T-helper 1 cell treated with Interleukin-12 subunit alpha and Interleukin-12 subunit beta and Interleukin-4 antibody, amounts not matched to agents 30 μg/mL and 1 μg/mL, for 36 hours (primary cell): ENCODE measurements at regions not wholly inside any gene's neighbourhood (a gene's known extent, or its start where the extent isn't known, plus 50 kb on each side); places are given as distances from the start of the nearest gene placed in this dataset.

ENCODE experiments used
- H3K27ac Mint-ChIP-seq: one replicate; pipeline ENCODE4 v1.8.0; 2021; ENCODE audit warnings: mild to moderate bottlenecking, mixed read lengths
- H3K27me3 Mint-ChIP-seq: one replicate; pipeline ENCODE4 v1.8.0; 2021; ENCODE audit warnings: low read depth, mixed read lengths
- H3K36me3 Mint-ChIP-seq: one replicate; pipeline ENCODE4 v1.8.0; 2021; ENCODE audit warnings: low read depth, mixed read lengths
- H3K4me1 Mint-ChIP-seq: one replicate; pipeline ENCODE4 v1.8.0; 2021; ENCODE audit warnings: low read depth, mixed read lengths
- H3K4me3 Mint-ChIP-seq: one replicate; pipeline ENCODE4 v1.8.0; 2021; ENCODE audit warnings: mild to moderate bottlenecking, moderate library complexity, mixed read lengths
- H3K9me3 Mint-ChIP-seq: one replicate; pipeline ENCODE4 v1.8.0; 2021; ENCODE audit warnings: mixed read lengths

GRCh38 chrX:139200346-139200745 lies 330.2 kb upstream of the F9 start:
- Mint-ChIP-seq H3K4me1 (no peaks in the 10 kb centered on the region), H3K27ac (no peak overlapping the region), H3K9me3 (no peaks in the 10 kb centered on the region), H3K27me3 (peaks cover 38% of the 10 kb centered on the region), H3K36me3 (no peaks in the 10 kb centered on the region), H3K4me3 (no peak overlapping the region)

GRCh38 chrX:139199933-139200332 lies 330.6 kb upstream of the F9 start:
- Mint-ChIP-seq H3K27me3 (peaks cover 41% of the 10 kb centered on the region), H3K4me3 (no peak overlapping the region), H3K9me3 (no peaks in the 10 kb centered on the region), H3K4me1 (no peaks in the 10 kb centered on the region), H3K27ac (no peak overlapping the region), H3K36me3 (no peaks in the 10 kb centered on the region)

- no peaks in the 10 kb centered on the region for H3K4me1 Mint-ChIP-seq
- H3K36me3 Mint-ChIP-seq = no peaks in the 10 kb centered on the region
- no peaks in the 10 kb centered on the region for H3K9me3 Mint-ChIP-seq
- H3K4me3 Mint-ChIP-seq = no peak overlapping the region
- H3K27me3 Mint-ChIP-seq = peaks cover 45% of the 10 kb centered on the region
- no peak overlapping the region for H3K27ac Mint-ChIP-seq
These were observed 331.6 kb upstream of the F9 start for GRCh38 chrX:139198936-139199335.

GRCh38 chrX:139196890-139197289 lies 333.6 kb upstream of the F9 start:
- Mint-ChIP-seq H3K27me3 (peaks cover 37% of the 10 kb centered on the region), H3K4me1 (no peaks in the 10 kb centered on the region), H3K9me3 (no peaks in the 10 kb centered on the region)

GRCh38 chrX:139194571-139195280 lies 335.8 kb upstream of the F9 start:
- H3K4me3 Mint-ChIP-seq = no peak overlapping the region
- H3K4me1 Mint-ChIP-seq = no peaks in the 10 kb centered on the region
- no peaks in the 10 kb centered on the region for H3K36me3 Mint-ChIP-seq
- H3K9me3 Mint-ChIP-seq = no peaks in the 10 kb centered on the region
- H3K27me3 Mint-ChIP-seq = peaks cover 29% of the 10 kb centered on the region
- no peak overlapping the region for H3K27ac Mint-ChIP-seq

More at GRCh38 chrX:139196890-139197289, 333.6 kb upstream of the F9 start:
- no peak overlapping the region for H3K4me3 Mint-ChIP-seq
- H3K27ac Mint-ChIP-seq = no peak overlapping the region
- H3K36me3 Mint-ChIP-seq = no peaks in the 10 kb centered on the region

GRCh38 chrX:139192386-139192961 lies 338.1 kb upstream of the F9 start:
- H3K27ac Mint-ChIP-seq = no peak overlapping the region
- H3K27me3 Mint-ChIP-seq = peaks cover 26% of the 10 kb centered on the region
- H3K9me3 Mint-ChIP-seq = no peaks in the 10 kb centered on the region
- no peaks in the 10 kb centered on the region for H3K4me1 Mint-ChIP-seq
- no peaks in the 10 kb centered on the region for H3K36me3 Mint-ChIP-seq
- no peak overlapping the region for H3K4me3 Mint-ChIP-seq

- Mint-ChIP-seq H3K27me3 (peaks cover 26% of the 10 kb centered on the region), H3K36me3 (no peaks in the 10 kb centered on the region), H3K27ac (no peak overlapping the region), H3K4me3 (no peak overlapping the region), H3K9me3 (no peaks in the 10 kb centered on the region), H3K4me1 (no peaks in the 10 kb centered on the region)
These were observed 338.7 kb upstream of the F9 start for GRCh38 chrX:139191746-139192385.

- no peaks in the 10 kb centered on the region for H3K4me1 Mint-ChIP-seq
- peaks cover 26% of the 10 kb centered on the region for H3K27me3 Mint-ChIP-seq
- no peaks in the 10 kb centered on the region for H3K36me3 Mint-ChIP-seq
- H3K4me3 Mint-ChIP-seq = no peak overlapping the region
- H3K27ac Mint-ChIP-seq = no peak overlapping the region
- no peaks in the 10 kb centered on the region for H3K9me3 Mint-ChIP-seq
These were observed 339.3 kb upstream of the F9 start for GRCh38 chrX:139191286-139191685.

GRCh38 chrX:139187738-139188137 lies 342.8 kb upstream of the F9 start:
- Mint-ChIP-seq H3K4me1 (no peaks in the 10 kb centered on the region), H3K27ac (no peak overlapping the region), H3K9me3 (no peaks in the 10 kb centered on the region), H3K36me3 (no peaks in the 10 kb centered on the region), H3K4me3 (no peak overlapping the region), H3K27me3 (no peaks in the 10 kb centered on the region)

GRCh38 chrX:139186991-139187390 lies 343.5 kb upstream of the F9 start:
- no peaks in the 10 kb centered on the region for H3K4me1 Mint-ChIP-seq
- no peaks in the 10 kb centered on the region for H3K9me3 Mint-ChIP-seq
- no peak overlapping the region for H3K27ac Mint-ChIP-seq
- no peaks in the 10 kb centered on the region for H3K27me3 Mint-ChIP-seq
- no peak overlapping the region for H3K4me3 Mint-ChIP-seq
- no peaks in the 10 kb centered on the region for H3K36me3 Mint-ChIP-seq

- Mint-ChIP-seq H3K4me1 (no peaks in the 10 kb centered on the region), H3K4me3 (no peak overlapping the region), H3K27ac (no peak overlapping the region), H3K36me3 (no peaks in the 10 kb centered on the region), H3K27me3 (no peaks in the 10 kb centered on the region), H3K9me3 (no peaks in the 10 kb centered on the region)
These were observed 350.9 kb upstream of the F9 start for GRCh38 chrX:139179592-139179991.

- Mint-ChIP-seq H3K27ac (no peak overlapping the region), H3K9me3 (no peaks in the 10 kb centered on the region), H3K36me3 (no peaks in the 10 kb centered on the region), H3K4me1 (no peaks in the 10 kb centered on the region), H3K4me3 (no peak overlapping the region), H3K27me3 (no peaks in the 10 kb centered on the region)
These were observed 351.6 kb upstream of the F9 start for GRCh38 chrX:139178980-139179379.

GRCh38 chrX:139172731-139173130 lies 357.8 kb upstream of the F9 start:
- Mint-ChIP-seq H3K27me3 (no peaks in the 10 kb centered on the region), H3K36me3 (no peaks in the 10 kb centered on the region)

GRCh38 chrX:139170526-139171173 lies 359.9 kb upstream of the F9 start:
- Mint-ChIP-seq H3K4me3 (no peak overlapping the region), H3K36me3 (no peaks in the 10 kb centered on the region), H3K4me1 (no peaks in the 10 kb centered on the region), H3K9me3 (no peaks in the 10 kb centered on the region), H3K27ac (no peak overlapping the region), H3K27me3 (no peaks in the 10 kb centered on the region)

More at GRCh38 chrX:139172731-139173130, 357.8 kb upstream of the F9 start:
- H3K9me3 Mint-ChIP-seq = no peaks in the 10 kb centered on the region
- H3K4me1 Mint-ChIP-seq = no peaks in the 10 kb centered on the region
- no peak overlapping the region for H3K27ac Mint-ChIP-seq
- H3K4me3 Mint-ChIP-seq = no peak overlapping the region

- Mint-ChIP-seq H3K4me1 (no peaks in the 10 kb centered on the region), H3K4me3 (no peak overlapping the region), H3K27me3 (no peaks in the 10 kb centered on the region), H3K36me3 (no peaks in the 10 kb centered on the region), H3K27ac (no peak overlapping the region), H3K9me3 (no peaks in the 10 kb centered on the region)
These were observed 363.3 kb upstream of the F9 start for GRCh38 chrX:139167282-139167681.
